ENCODE measurements at regions not wholly inside any gene's neighbourhood (a gene's known extent, or its start where the extent isn't known, plus 50 kb on each side); places are given as distances from the start of the nearest gene placed in this dataset.

DNA sequence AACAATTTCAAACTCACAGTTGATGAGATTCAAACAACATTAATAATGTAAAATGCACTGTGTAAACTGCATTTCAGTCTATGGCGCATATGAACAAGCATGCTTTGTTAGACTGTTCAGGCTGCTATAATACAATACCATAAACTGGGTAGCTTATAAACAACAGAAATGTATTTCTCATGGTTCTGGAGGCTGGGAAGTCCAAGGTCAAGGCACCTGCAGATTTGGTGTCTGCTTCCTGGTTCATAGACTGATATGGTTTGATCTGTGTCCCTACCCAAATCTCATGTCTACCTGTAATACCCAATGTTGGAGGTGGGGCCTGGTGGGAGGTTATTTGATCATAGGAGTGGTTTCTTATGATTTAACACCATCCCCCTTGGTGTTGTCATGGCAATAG is 148.1 kb upstream of the SERPINE2 start:
- no peak for TF ChIP-seq CTCF (IDR thresholded peaks at IDR 0.05; ENCODE audit: insufficient read depth, low read length, poor library complexity, severe bottlenecking)
- DNase-seq (ENCODE audit: low read depth): no peak

GRCh38 chr2:224185023-224185601 is 146.0 kb upstream of the SERPINE2 start:
- DNase-seq (ENCODE audit: low read depth): no peak
- TF ChIP-seq CTCF (IDR thresholded peaks at IDR 0.05; ENCODE audit: insufficient read depth, low read length, poor library complexity, severe bottlenecking): no peak
- Histone ChIP-seq H3K4me3 (ENCODE audit: low read depth, low read length) (no peak overlapping the region), H3K36me3 (ENCODE audit: control insufficient read depth, insufficient read depth, low read length) (no peaks in the 10 kb centered on the region), H3K27me3 (ENCODE audit: control insufficient read depth, insufficient read depth, low read length) (no peaks in the 10 kb centered on the region)

More for the DNA sequence above, 148.1 kb upstream of the SERPINE2 start:
- no peaks in the 10 kb centered on the region for H3K36me3 ChIP-seq (ENCODE audit: control insufficient read depth, insufficient read depth, low read length)
- H3K27me3 ChIP-seq (ENCODE audit: control insufficient read depth, insufficient read depth, low read length): no peaks in the 10 kb centered on the region
- H3K4me3 ChIP-seq (ENCODE audit: low read depth, low read length): no peak overlapping the region

DNA sequence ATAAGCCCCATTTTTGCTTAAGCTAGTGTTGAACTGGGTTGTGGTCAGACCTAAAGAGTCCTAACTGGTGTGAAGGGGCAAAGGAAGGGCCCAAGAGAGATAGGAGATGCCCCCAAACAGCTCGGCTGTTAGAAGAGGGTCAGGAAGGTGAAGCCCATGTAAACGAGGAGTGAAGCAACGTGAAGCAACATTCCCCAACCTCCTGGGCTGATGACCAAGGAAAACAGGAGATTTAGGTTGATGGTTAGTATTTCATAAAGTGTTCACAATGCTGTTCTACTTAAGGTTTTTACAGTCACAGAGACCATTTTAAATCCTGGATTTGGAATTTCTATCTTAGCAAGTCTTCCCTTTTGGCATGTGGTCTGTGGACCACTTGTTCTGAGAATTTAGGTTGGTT is 144.0 kb upstream of the SERPINE2 start:
- no peak for DNase-seq (ENCODE audit: low read depth)
- Histone ChIP-seq H3K27me3 (ENCODE audit: control insufficient read depth, insufficient read depth, low read length) (no peaks in the 10 kb centered on the region), H3K4me3 (ENCODE audit: low read depth, low read length) (no peak overlapping the region), H3K36me3 (ENCODE audit: control insufficient read depth, insufficient read depth, low read length) (no peaks in the 10 kb centered on the region)
- no peak for TF ChIP-seq CTCF (IDR thresholded peaks at IDR 0.05; ENCODE audit: insufficient read depth, low read length, poor library complexity, severe bottlenecking)

DNA sequence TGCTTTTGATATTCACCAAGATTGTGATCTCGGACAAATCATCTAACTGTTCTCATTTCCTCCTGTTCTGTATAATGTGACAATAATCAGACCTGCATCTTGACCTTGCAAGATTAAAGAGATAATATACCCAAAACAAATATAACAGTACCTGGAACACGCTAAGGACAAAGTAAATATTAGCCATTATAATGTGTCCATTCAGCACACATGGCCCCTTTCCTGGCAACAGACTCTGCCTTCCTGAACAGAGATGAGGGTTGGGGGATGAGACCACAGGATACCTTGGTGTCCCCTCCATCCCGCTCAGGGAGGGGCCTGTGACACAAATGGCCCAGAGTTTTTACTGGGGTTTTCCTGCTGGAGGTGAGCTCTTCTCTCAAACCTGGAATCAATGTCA is 143.4 kb upstream of the SERPINE2 start:
- no peak for TF ChIP-seq CTCF (IDR thresholded peaks at IDR 0.05; ENCODE audit: insufficient read depth, low read length, poor library complexity, severe bottlenecking)
- H3K36me3 ChIP-seq (ENCODE audit: control insufficient read depth, insufficient read depth, low read length): no peaks in the 10 kb centered on the region
- H3K27me3 ChIP-seq (ENCODE audit: control insufficient read depth, insufficient read depth, low read length): no peaks in the 10 kb centered on the region
- H3K4me3 ChIP-seq (ENCODE audit: low read depth, low read length): no peak overlapping the region
- DNase-seq (ENCODE audit: low read depth): no peak

GRCh38 chr2:224181534-224182155 is 142.6 kb upstream of the SERPINE2 start:
- Histone ChIP-seq H3K27me3 (ENCODE audit: control insufficient read depth, insufficient read depth, low read length) (no peaks in the 10 kb centered on the region), H3K4me3 (ENCODE audit: low read depth, low read length) (no peak overlapping the region), H3K36me3 (ENCODE audit: control insufficient read depth, insufficient read depth, low read length) (no peaks in the 10 kb centered on the region)
- no peak for DNase-seq (ENCODE audit: low read depth)
- TF ChIP-seq CTCF (IDR thresholded peaks at IDR 0.05; ENCODE audit: insufficient read depth, low read length, poor library complexity, severe bottlenecking): no peak

- no peak for TF ChIP-seq CTCF (IDR thresholded peaks at IDR 0.05; ENCODE audit: insufficient read depth, low read length, poor library complexity, severe bottlenecking)
- DNase-seq (ENCODE audit: low read depth): no peak
- Histone ChIP-seq H3K36me3 (ENCODE audit: control insufficient read depth, insufficient read depth, low read length) (no peaks in the 10 kb centered on the region), H3K27me3 (ENCODE audit: control insufficient read depth, insufficient read depth, low read length) (no peaks in the 10 kb centered on the region), H3K4me3 (ENCODE audit: low read depth, low read length) (no peak overlapping the region)
Measured at GRCh38 chr2:224180810-224181209, 141.7 kb upstream of the SERPINE2 start.

Measured in kidney epithelial cell (primary cell).